HG03460 (cell line): ENCODE measurements at regions not wholly inside any gene's neighbourhood (a gene's known extent, or its start where the extent isn't known, plus 50 kb on each side); places are given as distances from the start of the nearest gene placed in this dataset.

ENCODE experiments used
- ATAC-seq: cut with Tn5 transposase; IDR thresholded peaks from one replicate; pipeline ENCODE4 v1.9.1; 2021; ENCODE audit not compliant: unreplicated experiment

- no peak for ATAC-seq
These were observed 246.5 kb downstream of the FOXL1 start for GRCh38 chr16:86824751-86825296.

GRCh38 chr16:86825631-86826030 lies 247.3 kb downstream of the FOXL1 start:
- ATAC-seq: no peak

GRCh38 chr16:86826941-86827340 lies 248.6 kb downstream of the FOXL1 start:
- ATAC-seq: no peak

- no peak for ATAC-seq
These were observed 249.2 kb downstream of the FOXL1 start for GRCh38 chr16:86827521-86827920.

GRCh38 chr16:86828202-86828601 lies 249.9 kb downstream of the FOXL1 start:
- no peak for ATAC-seq

GRCh38 chr16:86828653-86829052 lies 250.3 kb downstream of the FOXL1 start:
- no peak for ATAC-seq

- no peak for ATAC-seq
These were observed 253.0 kb downstream of the FOXL1 start for GRCh38 chr16:86831366-86831765.

- ATAC-seq: no peak
These were observed 254.8 kb downstream of the FOXL1 start for GRCh38 chr16:86833136-86833535.

GRCh38 chr16:86834451-86835035 lies 256.2 kb downstream of the FOXL1 start:
- no peak for ATAC-seq

GRCh38 chr16:86835982-86836381 lies 257.6 kb downstream of the FOXL1 start:
- ATAC-seq: no peak

GRCh38 chr16:86836503-86837129 lies 258.3 kb downstream of the FOXL1 start:
- no peak for ATAC-seq

GRCh38 chr16:86843812-86844211 lies 265.5 kb downstream of the FOXL1 start:
- no peak for ATAC-seq

- no peak for ATAC-seq
These were observed 266.3 kb downstream of the FOXL1 start for GRCh38 chr16:86844695-86845094.

GRCh38 chr16:86846136-86846535 lies 267.8 kb downstream of the FOXL1 start:
- ATAC-seq: no peak

GRCh38 chr16:86848821-86849220 lies 270.5 kb downstream of the FOXL1 start:
- ATAC-seq: no peak

GRCh38 chr16:86850670-86851069 lies 272.3 kb downstream of the FOXL1 start:
- ATAC-seq: no peak

GRCh38 chr16:86852135-86852534 lies 273.8 kb downstream of the FOXL1 start:
- ATAC-seq: no peak

GRCh38 chr16:86854058-86854621 lies 275.8 kb downstream of the FOXL1 start:
- ATAC-seq: no peak

GRCh38 chr16:86854626-86855294 lies 276.4 kb downstream of the FOXL1 start:
- no peak for ATAC-seq

- no peak for ATAC-seq
These were observed 278.7 kb downstream of the FOXL1 start for GRCh38 chr16:86856946-86857586.

GRCh38 chr16:86857807-86858206 lies 279.5 kb downstream of the FOXL1 start:
- no peak for ATAC-seq
